Neural progenitor cell (in vitro differentiated cells): ENCODE measurements at regions not wholly inside any gene's neighbourhood (a gene's known extent, or its start where the extent isn't known, plus 50 kb on each side); places are given as distances from the start of the nearest gene placed in this dataset.

ENCODE experiments used
- CTCF ChIP-seq: fragments of 200-600 bp; sonication (generic); IDR thresholded peaks from 2 replicates; pipeline ENCODE4 v1.5.1; 2017; ENCODE audit warnings: antibody characterized with exemption, mild to moderate bottlenecking
- EZH2 ChIP-seq: fragments of 200-600 bp; sonication (generic); IDR thresholded peaks from 2 replicates; pipeline ENCODE4 v1.6.1; 2017; ENCODE audit warnings: antibody characterized with exemption, mild to moderate bottlenecking, moderate library complexity

GRCh38 chr4:124974152-124974551 is 261.6 kb upstream of the ANKRD50 start:
- TF ChIP-seq CTCF = no peak
- TF ChIP-seq EZH2 = no peak
